ENCODE measurements at regions not wholly inside any gene's neighbourhood (a gene's known extent, or its start where the extent isn't known, plus 50 kb on each side); places are given as distances from the start of the nearest gene placed in this dataset.

DNA sequence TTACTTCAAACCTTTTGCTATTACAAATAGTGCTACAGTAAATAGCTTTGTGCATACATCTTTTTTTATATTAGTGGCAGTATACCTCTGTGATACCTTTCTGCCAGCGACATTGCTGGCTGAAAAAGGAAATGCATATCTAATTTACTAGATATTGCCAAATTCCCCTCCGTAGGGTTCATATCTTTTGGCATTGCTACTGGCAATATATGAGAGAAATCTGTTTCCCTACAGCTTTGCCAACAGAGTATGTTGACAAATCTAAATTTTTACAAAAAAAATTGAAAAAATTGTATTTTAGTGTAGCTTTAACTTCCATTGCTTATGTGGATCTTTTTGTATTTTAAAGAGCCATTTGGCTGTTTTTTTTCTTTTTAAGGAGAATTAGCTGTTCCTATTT is 426.7 kb downstream of the TRIB2 start:
- TF ChIP-seq POLR2AphosphoS5 (IDR thresholded peaks at IDR 0.05; ENCODE audit: low read depth) (no peak), CTCF (conservative IDR thresholded peaks at IDR 0.05; ENCODE audit: low read depth in 2 of 2) (no peak), EZH2phosphoT487 (IDR thresholded peaks at IDR 0.05; ENCODE audit: unreplicated experiment) (no peak), REST (IDR thresholded peaks at IDR 0.05; ENCODE audit: unreplicated experiment) (no peak), ZNF114 (CRISPR knock-in tag; IDR thresholded peaks at IDR 0.05) (no peak), EZH2 (IDR thresholded peaks at IDR 0.05; ENCODE audit: low read depth, unreplicated experiment) (no peak), CREB1 (CRISPR knock-in tag; IDR thresholded peaks at IDR 0.05; ENCODE audit: low read depth) (no peak), ZNF331 (CRISPR knock-in tag; IDR thresholded peaks at IDR 0.05; ENCODE audit: low read depth) (no peak), NANOG (IDR thresholded peaks at IDR 0.05; ENCODE audit: borderline replicate concordance) (no peak), ETS1 (IDR thresholded peaks at IDR 0.05) (no peak), ZNF462 (CRISPR knock-in tag; IDR thresholded peaks at IDR 0.05) (no peak), JUNB (IDR thresholded peaks at IDR 0.05; ENCODE audit: unreplicated experiment) (no peak)
